ENCODE measurements at regions not wholly inside any gene's neighbourhood (a gene's known extent, or its start where the extent isn't known, plus 50 kb on each side); places are given as distances from the start of the nearest gene placed in this dataset.

GRCh38 chr16:9499941-9500593 is 408.6 kb downstream of the HAPSTR1 start:
- Histone ChIP-seq H3K4me3 (replicated peaks in 1 of 3; ENCODE audit: insufficient read depth in 1 of 3, low read depth in 1 of 3, low read length in 3 of 3) (no peak overlapping the region), H3K4me1 (ENCODE audit: control insufficient read depth, extremely low read depth, insufficient read depth, low read length) (no peaks in the 10 kb centered on the region), H3K79me2 (ENCODE audit: control insufficient read depth, insufficient read depth, low read length) (no peaks in the 10 kb centered on the region), H3K27me3 (ENCODE audit: control insufficient read depth in 2 of 2, insufficient read depth in 2 of 2, low read length in 2 of 2) (no peaks in the 10 kb centered on the region), H3K27ac (ENCODE audit: insufficient read depth, low read depth, low read length) (no peak overlapping the region), H3K36me3 (ENCODE audit: control insufficient read depth in 2 of 2, extremely low read depth in 1 of 2, insufficient read depth in 2 of 2, low read length in 2 of 2) (no peaks in the 10 kb centered on the region), H2AFZ (ENCODE audit: low read depth, low read length) (no peak overlapping the region), H3K9me1 (replicated peaks; ENCODE audit: control insufficient read depth, extremely low read depth, insufficient read depth, low read length) (no peaks in the 10 kb centered on the region), H3K9ac (replicated peaks; ENCODE audit: extremely low read depth, insufficient read depth, low read length) (no peak overlapping the region), H4K20me1 (replicated peaks; ENCODE audit: control insufficient read depth, extremely low read depth, insufficient read depth, low read length) (no peaks in the 10 kb centered on the region), H3K4me2 (ENCODE audit: insufficient read depth, low read length) (no peak overlapping the region), H3K9me3 (replicated peaks; ENCODE audit: control insufficient read depth, insufficient read depth, low read length) (peaks cover 4% of the 10 kb centered on the region)
- POLR2A ChIA-PET: no interaction called here
- FAIRE-seq (no peak), DNase-seq (ENCODE audit: low read depth, low spot score) (no peak)
- CTCF ChIA-PET: no interaction called here
- intact Hi-C loops (cut with micrococcal nuclease) (no loop called here), dilution Hi-C loops (cut with MboI; ENCODE audit: extremely low pct_ligation_motif_present, low sequenced_read_pairs) (no loop called here)
- BruUV-seq (replicated peaks): no TSS peak
- no peak for TF ChIP-seq GATA2 (IDR thresholded peaks at IDR 0.05; ENCODE audit: insufficient read depth, insufficient read length, low read depth, low read length)
- no peak for TF ChIP-seq CTCF (IDR thresholded peaks at IDR 0.05; ENCODE audit: extremely low read depth in 1 of 2, insufficient read depth in 1 of 2, low read depth in 1 of 2, low read length in 2 of 2)
- no peak for TF ChIP-seq MYC (IDR thresholded peaks at IDR 0.05; ENCODE audit: low read depth, low read length)
- TF ChIP-seq POLR2A (IDR thresholded peaks at IDR 0.05; ENCODE audit: low read depth, low read length): no peak
- TF ChIP-seq EZH2 (IDR thresholded peaks at IDR 0.05; ENCODE audit: borderline replicate concordance, low read depth, low read length, severe bottlenecking): no peak
- TF ChIP-seq FOS (IDR thresholded peaks at IDR 0.05; ENCODE audit: borderline replicate concordance, insufficient read depth, low read length): no peak
- no peak for TF ChIP-seq JUN (IDR thresholded peaks at IDR 0.05; ENCODE audit: borderline replicate concordance, insufficient read depth, insufficient read length, low read depth)
